ENCODE measurements at regions not wholly inside any gene's neighbourhood (a gene's known extent, or its start where the extent isn't known, plus 50 kb on each side); places are given as distances from the start of the nearest gene placed in this dataset.

DNA sequence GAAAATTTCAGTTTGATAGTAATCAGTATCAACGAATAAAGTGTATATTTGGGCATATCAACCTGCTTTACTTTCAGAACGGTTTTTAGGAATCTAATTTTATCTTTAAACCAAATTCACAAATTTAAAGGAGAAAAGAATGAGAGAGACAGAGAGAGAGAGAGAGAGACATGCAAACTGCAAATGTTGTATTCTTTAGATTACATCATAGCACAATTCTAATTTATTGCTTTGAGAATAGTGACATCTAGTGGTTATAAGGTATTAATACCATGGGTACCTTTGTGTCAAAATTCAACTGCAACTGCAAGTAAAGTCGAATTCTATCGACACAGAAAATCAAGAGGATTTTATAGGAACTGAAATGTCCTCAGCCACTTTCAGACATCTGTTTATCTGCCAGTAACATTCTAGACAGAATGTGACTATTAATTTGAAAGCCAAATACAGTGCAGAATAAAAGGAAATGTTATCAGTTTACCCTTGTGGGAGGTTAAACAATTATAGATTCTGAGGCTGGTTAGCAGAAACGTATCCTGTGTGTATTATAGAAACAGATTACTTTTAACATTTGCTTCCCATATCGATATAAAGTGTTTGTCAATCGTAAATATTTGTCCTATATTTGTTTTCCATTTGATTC lies 529.8 kb upstream of the VRK2 start:
- no peaks in the 10 kb centered on the region for H3F3A ChIP-seq (ENCODE audit: insufficient read depth)
- TF ChIP-seq, protein P1, sequence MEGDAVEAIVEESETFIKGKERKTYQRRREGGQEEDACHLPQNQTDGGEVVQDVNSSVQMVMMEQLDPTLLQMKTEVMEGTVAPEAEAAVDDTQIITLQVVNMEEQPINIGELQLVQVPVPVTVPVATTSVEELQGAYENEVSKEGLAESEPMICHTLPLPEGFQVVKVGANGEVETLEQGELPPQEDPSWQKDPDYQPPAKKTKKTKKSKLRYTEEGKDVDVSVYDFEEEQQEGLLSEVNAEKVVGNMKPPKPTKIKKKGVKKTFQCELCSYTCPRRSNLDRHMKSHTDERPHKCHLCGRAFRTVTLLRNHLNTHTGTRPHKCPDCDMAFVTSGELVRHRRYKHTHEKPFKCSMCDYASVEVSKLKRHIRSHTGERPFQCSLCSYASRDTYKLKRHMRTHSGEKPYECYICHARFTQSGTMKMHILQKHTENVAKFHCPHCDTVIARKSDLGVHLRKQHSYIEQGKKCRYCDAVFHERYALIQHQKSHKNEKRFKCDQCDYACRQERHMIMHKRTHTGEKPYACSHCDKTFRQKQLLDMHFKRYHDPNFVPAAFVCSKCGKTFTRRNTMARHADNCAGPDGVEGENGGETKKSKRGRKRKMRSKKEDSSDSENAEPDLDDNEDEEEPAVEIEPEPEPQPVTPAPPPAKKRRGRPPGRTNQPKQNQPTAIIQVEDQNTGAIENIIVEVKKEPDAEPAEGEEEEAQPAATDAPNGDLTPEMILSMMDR (IDR thresholded peaks at IDR 0.05; ENCODE audit: insufficient read depth, low read length, poor library complexity, severe bottlenecking), result peak; percentile 14
- no peak for TF ChIP-seq EZH2phosphoT487 (conservative IDR thresholded peaks at IDR 0.05; ENCODE audit: low read length)
- H3K9ac ChIP-seq (ENCODE audit: low read length), result no peak overlapping the region
- no peaks in the 10 kb centered on the region for H3K9me3 ChIP-seq (ENCODE audit: insufficient read depth, low read length)
- no peaks in the 10 kb centered on the region for H3K9me2 ChIP-seq (replicated peaks; ENCODE audit: insufficient read depth, low read length)
- no peak overlapping the region for H3K4me3 ChIP-seq (ENCODE audit: insufficient read depth, low read length, poor library complexity, severe bottlenecking)
- no peaks in the 10 kb centered on the region for H3K36me3 ChIP-seq (ENCODE audit: low read length)
- H2AFZ ChIP-seq (ENCODE audit: low read depth, low read length, severe bottlenecking), result no peak overlapping the region
- H3K4me2 ChIP-seq (ENCODE audit: low read depth, low read length, poor library complexity, severe bottlenecking), result no peak overlapping the region
- no peaks in the 10 kb centered on the region for H3K27me3 ChIP-seq (ENCODE audit: low read length)
- H4K20me1 ChIP-seq (ENCODE audit: low read depth, low read length), result no peaks in the 10 kb centered on the region
- no peaks in the 10 kb centered on the region for H3K79me2 ChIP-seq (ENCODE audit: insufficient read depth, low read length)
- H3K27ac ChIP-seq (ENCODE audit: low read depth, low read length), result no peak overlapping the region

GRCh38 chr2:57523304-57523703 lies 523.3 kb upstream of the VRK2 start:
- H3K27ac ChIP-seq (ENCODE audit: low read depth, low read length), result no peak overlapping the region
- no peak overlapping the region for H3K9ac ChIP-seq (ENCODE audit: low read length)

DNA sequence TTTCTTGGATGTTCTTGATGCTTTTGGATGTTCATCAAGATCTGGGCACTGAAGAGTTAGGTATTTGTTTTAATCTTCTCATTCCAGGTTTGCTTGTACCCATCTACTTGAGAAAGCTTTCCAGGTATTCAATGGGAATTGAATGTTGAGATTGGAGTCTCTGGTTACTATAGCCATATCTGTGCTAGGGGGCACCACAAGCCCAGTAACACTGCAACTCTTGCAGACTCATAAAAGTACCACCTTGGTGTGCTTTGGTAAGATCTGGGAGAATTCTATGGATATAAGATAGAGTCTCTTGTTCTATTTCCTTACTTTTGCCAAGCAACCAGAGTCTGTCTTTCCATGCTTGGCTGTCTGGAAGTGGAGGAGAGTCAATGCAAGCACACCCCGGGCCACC lies 518.9 kb upstream of the VRK2 start:
- Histone ChIP-seq H3F3A (ENCODE audit: insufficient read depth) (no peaks in the 10 kb centered on the region), H3K4me3 (ENCODE audit: insufficient read depth, low read length, poor library complexity, severe bottlenecking) (no peak overlapping the region), H3K27ac (ENCODE audit: low read depth, low read length) (no peak overlapping the region), H3K9me3 (ENCODE audit: insufficient read depth, low read length) (no peaks in the 10 kb centered on the region), H4K20me1 (ENCODE audit: low read depth, low read length) (no peaks in the 10 kb centered on the region), H3K9me2 (replicated peaks; ENCODE audit: insufficient read depth, low read length) (no peaks in the 10 kb centered on the region), H3K27me3 (ENCODE audit: low read length) (no peaks in the 10 kb centered on the region), H3K36me3 (ENCODE audit: low read length) (no peaks in the 10 kb centered on the region), H3K9ac (ENCODE audit: low read length) (no peak overlapping the region), H3K79me2 (ENCODE audit: insufficient read depth, low read length) (no peaks in the 10 kb centered on the region), H2AFZ (ENCODE audit: low read depth, low read length, severe bottlenecking) (no peak overlapping the region), H3K4me2 (ENCODE audit: low read depth, low read length, poor library complexity, severe bottlenecking) (no peak overlapping the region)
- no peak for TF ChIP-seq EZH2phosphoT487 (conservative IDR thresholded peaks at IDR 0.05; ENCODE audit: low read length)
- TF ChIP-seq, protein P1 (IDR thresholded peaks at IDR 0.05; ENCODE audit: insufficient read depth, low read length, poor library complexity, severe bottlenecking), result no peak

More at GRCh38 chr2:57523304-57523703, 523.3 kb upstream of the VRK2 start:
- no peak for TF ChIP-seq EZH2phosphoT487 (conservative IDR thresholded peaks at IDR 0.05; ENCODE audit: low read length)
- TF ChIP-seq, protein P1 (IDR thresholded peaks at IDR 0.05; ENCODE audit: insufficient read depth, low read length, poor library complexity, severe bottlenecking), result no peak
- no peak overlapping the region for H3K4me2 ChIP-seq (ENCODE audit: low read depth, low read length, poor library complexity, severe bottlenecking)
- no peaks in the 10 kb centered on the region for H4K20me1 ChIP-seq (ENCODE audit: low read depth, low read length)
- no peak overlapping the region for H3K4me3 ChIP-seq (ENCODE audit: insufficient read depth, low read length, poor library complexity, severe bottlenecking)
- no peak overlapping the region for H2AFZ ChIP-seq (ENCODE audit: low read depth, low read length, severe bottlenecking)
- no peaks in the 10 kb centered on the region for H3F3A ChIP-seq (ENCODE audit: insufficient read depth)
- H3K36me3 ChIP-seq (ENCODE audit: low read length), result no peaks in the 10 kb centered on the region
- H3K9me2 ChIP-seq (replicated peaks; ENCODE audit: insufficient read depth, low read length), result no peaks in the 10 kb centered on the region
- no peaks in the 10 kb centered on the region for H3K9me3 ChIP-seq (ENCODE audit: insufficient read depth, low read length)
- no peaks in the 10 kb centered on the region for H3K27me3 ChIP-seq (ENCODE audit: low read length)
- H3K79me2 ChIP-seq (ENCODE audit: insufficient read depth, low read length), result no peaks in the 10 kb centered on the region

All from SU-DHL-6 (cell line).